ENCODE measurements at regions not wholly inside any gene's neighbourhood (a gene's known extent, or its start where the extent isn't known, plus 50 kb on each side); places are given as distances from the start of the nearest gene placed in this dataset.
A peak's percentile ranks its signal among the peaks of the same experiment; 100 is the strongest.

DNA sequence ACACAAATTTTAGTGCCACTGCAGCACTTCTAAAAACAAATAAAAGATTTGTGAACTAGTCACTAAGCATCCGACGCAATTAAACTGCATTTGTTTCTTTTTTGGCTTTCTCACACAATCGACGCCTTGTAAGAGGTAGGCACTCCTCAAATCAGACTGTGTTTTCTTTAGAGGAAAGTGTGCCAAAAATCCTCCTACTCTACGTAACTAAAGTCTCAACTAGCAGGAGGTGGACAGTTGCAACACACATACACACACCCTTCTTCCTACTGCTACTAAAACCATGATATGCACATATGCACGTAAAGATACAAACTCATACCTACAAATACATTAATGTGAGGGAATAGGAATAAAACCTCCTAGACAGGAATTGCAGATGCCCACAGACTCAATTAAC lies 844.7 kb upstream of the SOX9 start:
- H3K4me3 ChIP-seq (ENCODE audit: low read depth, poor library complexity, severe bottlenecking), result no peak overlapping the region
- 64 to 72% methylated on average over 6 of the region's 6 CpGs for WGBS, 2 donors
- no peak for DNase-seq (ENCODE audit: low spot score in 2 of 2)
- intact Hi-C loops (cut with DNase I; ENCODE audit: low total_unique reads), result no loop called here
- TF ChIP-seq POLR2A (IDR thresholded peaks at IDR 0.05) (no peak), CTCF (IDR thresholded peaks at IDR 0.05) (no peak)

GRCh38 chr17:71283486-71283885 lies 837.3 kb upstream of the SOX9 start:
- no peak for DNase-seq (ENCODE audit: low spot score in 2 of 2)
- WGBS, 2 donors, result 75 to 77% methylated on average over 4 of the region's 4 CpGs
- no peak overlapping the region for H3K4me3 ChIP-seq (ENCODE audit: low read depth, poor library complexity, severe bottlenecking)
- intact Hi-C loops (cut with DNase I; ENCODE audit: low total_unique reads), result no loop called here
- TF ChIP-seq POLR2A (IDR thresholded peaks at IDR 0.05) (no peak), CTCF (IDR thresholded peaks at IDR 0.05) (no peak)

GRCh38 chr17:71284032-71284755 lies 836.6 kb upstream of the SOX9 start:
- H3K4me3 ChIP-seq (ENCODE audit: low read depth, poor library complexity, severe bottlenecking), result no peak overlapping the region
- DNase-seq (ENCODE audit: low spot score in 2 of 2), result no peak
- TF ChIP-seq POLR2A (IDR thresholded peaks at IDR 0.05) (no peak), CTCF (IDR thresholded peaks at IDR 0.05) (no peak)
- 91 to 94% methylated on average over 7 of the region's 7 CpGs for WGBS, 2 donors
- intact Hi-C loops (cut with DNase I; ENCODE audit: low total_unique reads), result no loop called here

GRCh38 chr17:71286625-71287024 lies 834.2 kb upstream of the SOX9 start:
- 61 to 69% methylated on average over 7 of the region's 7 CpGs for WGBS, 2 donors
- intact Hi-C loops (cut with DNase I; ENCODE audit: low total_unique reads), result no loop called here
- no peak for DNase-seq (ENCODE audit: low spot score in 2 of 2)
- TF ChIP-seq CTCF (IDR thresholded peaks at IDR 0.05) (no peak), POLR2A (IDR thresholded peaks at IDR 0.05) (no peak)
- no peak overlapping the region for H3K4me3 ChIP-seq (ENCODE audit: low read depth, poor library complexity, severe bottlenecking)

- TF ChIP-seq POLR2A (IDR thresholded peaks at IDR 0.05) (no peak), CTCF (IDR thresholded peaks at IDR 0.05) (no peak)
- H3K4me3 ChIP-seq (ENCODE audit: low read depth, poor library complexity, severe bottlenecking), result no peak overlapping the region
- peak in 1 of 2 donors; percentile 15 for DNase-seq (ENCODE audit: low spot score in 2 of 2)
- intact Hi-C loops (cut with DNase I; ENCODE audit: low total_unique reads), result no loop called here
- WGBS, 2 donors, result 21 to 22% methylated on average over 17 of the region's 17 CpGs
These were observed 833.6 kb upstream of the SOX9 start for GRCh38 chr17:71287071-71287823.
